SK-N-SH treated with all-trans-retinoic acid at 6 μM for 48 hours (cell line): ENCODE measurements at regions not wholly inside any gene's neighbourhood (a gene's known extent, or its start where the extent isn't known, plus 50 kb on each side); places are given as distances from the start of the nearest gene placed in this dataset.

Experiments
- ATAC-seq: fragments of 200-7000 bp; cut with Tn5 transposase; 3 replicates; pipeline ENCODE4 v1.9.1; 2020; ENCODE audit warnings: mild to moderate bottlenecking, moderate library complexity
- ARNTL ChIP-seq: fragments of 450-650 bp; formaldehyde crosslinking; IDR thresholded peaks from 2 replicates; pipeline ENCODE4 v1.5.0; 2020; ENCODE audit warnings: low read depth, mild to moderate bottlenecking, moderate library complexity, borderline replicate concordance
- CSDC2 ChIP-seq: fragments of 250-450 bp; sonication (Bioruptor Pico); IDR thresholded peaks from 2 replicates; pipeline ENCODE4 v1.5.0; 2020; ENCODE audit warnings: mild to moderate bottlenecking, moderate library complexity
- ESRRG ChIP-seq: fragments of 250-450 bp; sonication (Bioruptor Pico); IDR thresholded peaks from 2 replicates; pipeline ENCODE4 v1.6.1; 2021; ENCODE audit warnings: mild to moderate bottlenecking
- GLIS3 ChIP-seq: fragments of 250-450 bp; sonication (Bioruptor Pico); IDR thresholded peaks from 2 replicates; pipeline ENCODE4 v1.5.0; 2020; ENCODE audit warnings: mild to moderate bottlenecking, moderate library complexity
- ISL1 ChIP-seq: fragments of 250-450 bp; sonication (Bioruptor Pico); IDR thresholded peaks from 2 replicates; pipeline ENCODE4 v2.1.2; 2022; ENCODE audit warnings: mild to moderate bottlenecking, moderate library complexity
- OSR1 ChIP-seq: fragments of 250-450 bp; sonication (Bioruptor Pico); IDR thresholded peaks from 2 replicates; pipeline ENCODE4 v1.8.0; 2022; ENCODE audit warnings: moderate library complexity, mild to moderate bottlenecking, inconsistent platforms
- PPARA ChIP-seq: fragments of 250-450 bp; sonication (Bioruptor Pico); IDR thresholded peaks from 2 replicates; pipeline ENCODE4 v1.5.0; 2020; ENCODE audit warnings: mild to moderate bottlenecking, borderline replicate concordance
- RARB ChIP-seq: fragments of 250-450 bp; sonication (Bioruptor Pico); IDR thresholded peaks from 2 replicates; pipeline ENCODE4 v1.8.0; 2021; ENCODE audit warnings: mild to moderate bottlenecking, moderate library complexity
- SNAI2 ChIP-seq: fragments of 250-450 bp; sonication (Bioruptor Pico); IDR thresholded peaks from 2 replicates; pipeline ENCODE4 v1.5.0; 2020; ENCODE audit warnings: mild to moderate bottlenecking, moderate library complexity
- TCF4 ChIP-seq: fragments of 250-450 bp; sonication (Bioruptor Pico); IDR thresholded peaks from 2 replicates; pipeline ENCODE4 v1.8.0; 2021; ENCODE audit warnings: mild to moderate bottlenecking, moderate library complexity, borderline replicate concordance
- TOX ChIP-seq: fragments of 250-450 bp; sonication (Bioruptor Pico); IDR thresholded peaks from 2 replicates; pipeline ENCODE4 v1.8.0; 2021; ENCODE audit warnings: mild to moderate bottlenecking, moderate library complexity, borderline replicate concordance
- ZC3H10 ChIP-seq: fragments of 250-450 bp; sonication (Bioruptor Pico); IDR thresholded peaks from 2 replicates; pipeline ENCODE4 v1.5.1; 2021; ENCODE audit warnings: mild to moderate bottlenecking, moderate library complexity
- ZFP3 ChIP-seq: fragments of 250-450 bp; sonication (Bioruptor Pico); IDR thresholded peaks from 2 replicates; pipeline ENCODE4 v1.5.0; 2020; ENCODE audit warnings: mild to moderate bottlenecking, moderate library complexity
- ZFP30 ChIP-seq: fragments of 450-650 bp; formaldehyde crosslinking; IDR thresholded peaks from 2 replicates; pipeline ENCODE4 v1.5.0; 2022; ENCODE audit warnings: mild to moderate bottlenecking, moderate library complexity
- ZNF565 ChIP-seq: fragments of 450-650 bp; formaldehyde crosslinking; conservative IDR thresholded peaks from 2 replicates; pipeline ENCODE4 v1.5.0; 2020; ENCODE audit warnings: low read depth, mild to moderate bottlenecking, moderate library complexity
- ZNF70 ChIP-seq: fragments of 450-650 bp; formaldehyde crosslinking; IDR thresholded peaks from 2 replicates; pipeline ENCODE4 v1.5.0; 2020; ENCODE audit warnings: mild to moderate bottlenecking, moderate library complexity
- ZNF8 ChIP-seq: fragments of 450-650 bp; formaldehyde crosslinking; IDR thresholded peaks from 2 replicates; pipeline ENCODE4 v1.5.0; 2020; ENCODE audit warnings: mild to moderate bottlenecking, moderate library complexity
- TF ChIP-seq, protein P1 (sequence below): fragments of 250-450 bp; sonication (Bioruptor Pico); IDR thresholded peaks from 2 replicates; pipeline ENCODE4 v1.5.0; 2020; ENCODE audit warnings: mild to moderate bottlenecking, moderate library complexity
- TF ChIP-seq, protein P2 (sequence below): fragments of 250-450 bp; sonication (Bioruptor Pico); IDR thresholded peaks from 2 replicates; pipeline ENCODE4 v1.5.1; 2020; ENCODE audit warnings: low read depth, mild to moderate bottlenecking, moderate library complexity
- TF ChIP-seq, protein P3 (sequence below): fragments of 250-450 bp; sonication (Bioruptor Pico); IDR thresholded peaks from 2 replicates; pipeline ENCODE4 v1.8.0; 2021; ENCODE audit warnings: low read depth, mild to moderate bottlenecking, moderate library complexity, borderline replicate concordance
- TF ChIP-seq, protein P4 (sequence below): fragments of 250-450 bp; sonication (Bioruptor Pico); IDR thresholded peaks from 2 replicates; pipeline ENCODE4 v1.5.1; 2021; ENCODE audit warnings: mild to moderate bottlenecking, moderate library complexity

DNA sequence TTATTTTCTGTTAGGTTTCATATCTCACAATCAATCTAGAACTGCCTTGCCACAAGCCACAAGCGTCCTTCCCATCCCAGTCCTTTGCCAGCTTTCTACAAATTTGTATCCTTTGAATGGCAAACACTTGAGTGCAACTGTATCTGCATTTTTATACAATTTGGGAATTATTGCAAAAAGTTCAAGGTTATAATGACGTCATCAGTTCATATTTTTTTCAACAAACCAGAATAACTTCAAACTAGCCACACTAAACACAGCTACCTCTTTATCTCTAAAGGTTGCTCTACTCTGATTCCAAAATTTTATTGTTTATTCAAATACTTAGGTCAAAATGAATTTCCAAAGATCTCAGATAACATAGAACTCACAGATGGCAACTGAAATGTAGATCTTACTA, 877.1 kb downstream of the TMEM182 start:
- TF ChIP-seq, protein P1, sequence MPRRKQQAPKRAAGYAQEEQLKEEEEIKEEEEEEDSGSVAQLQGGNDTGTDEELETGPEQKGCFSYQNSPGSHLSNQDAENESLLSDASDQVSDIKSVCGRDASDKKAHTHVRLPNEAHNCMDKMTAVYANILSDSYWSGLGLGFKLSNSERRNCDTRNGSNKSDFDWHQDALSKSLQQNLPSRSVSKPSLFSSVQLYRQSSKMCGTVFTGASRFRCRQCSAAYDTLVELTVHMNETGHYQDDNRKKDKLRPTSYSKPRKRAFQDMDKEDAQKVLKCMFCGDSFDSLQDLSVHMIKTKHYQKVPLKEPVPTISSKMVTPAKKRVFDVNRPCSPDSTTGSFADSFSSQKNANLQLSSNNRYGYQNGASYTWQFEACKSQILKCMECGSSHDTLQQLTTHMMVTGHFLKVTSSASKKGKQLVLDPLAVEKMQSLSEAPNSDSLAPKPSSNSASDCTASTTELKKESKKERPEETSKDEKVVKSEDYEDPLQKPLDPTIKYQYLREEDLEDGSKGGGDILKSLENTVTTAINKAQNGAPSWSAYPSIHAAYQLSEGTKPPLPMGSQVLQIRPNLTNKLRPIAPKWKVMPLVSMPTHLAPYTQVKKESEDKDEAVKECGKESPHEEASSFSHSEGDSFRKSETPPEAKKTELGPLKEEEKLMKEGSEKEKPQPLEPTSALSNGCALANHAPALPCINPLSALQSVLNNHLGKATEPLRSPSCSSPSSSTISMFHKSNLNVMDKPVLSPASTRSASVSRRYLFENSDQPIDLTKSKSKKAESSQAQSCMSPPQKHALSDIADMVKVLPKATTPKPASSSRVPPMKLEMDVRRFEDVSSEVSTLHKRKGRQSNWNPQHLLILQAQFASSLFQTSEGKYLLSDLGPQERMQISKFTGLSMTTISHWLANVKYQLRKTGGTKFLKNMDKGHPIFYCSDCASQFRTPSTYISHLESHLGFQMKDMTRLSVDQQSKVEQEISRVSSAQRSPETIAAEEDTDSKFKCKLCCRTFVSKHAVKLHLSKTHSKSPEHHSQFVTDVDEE (CRISPR knock-in tag) = no peak
- TF ChIP-seq PPARA (CRISPR knock-in tag) (no peak), ARNTL (CRISPR knock-in tag) (no peak), ZFP30 (CRISPR knock-in tag) (no peak), CSDC2 (CRISPR knock-in tag) (no peak), ZFP3 (CRISPR knock-in tag) (no peak), ZC3H10 (no peak), ISL1 (CRISPR knock-in tag) (no peak)
- TF ChIP-seq, protein P2, sequence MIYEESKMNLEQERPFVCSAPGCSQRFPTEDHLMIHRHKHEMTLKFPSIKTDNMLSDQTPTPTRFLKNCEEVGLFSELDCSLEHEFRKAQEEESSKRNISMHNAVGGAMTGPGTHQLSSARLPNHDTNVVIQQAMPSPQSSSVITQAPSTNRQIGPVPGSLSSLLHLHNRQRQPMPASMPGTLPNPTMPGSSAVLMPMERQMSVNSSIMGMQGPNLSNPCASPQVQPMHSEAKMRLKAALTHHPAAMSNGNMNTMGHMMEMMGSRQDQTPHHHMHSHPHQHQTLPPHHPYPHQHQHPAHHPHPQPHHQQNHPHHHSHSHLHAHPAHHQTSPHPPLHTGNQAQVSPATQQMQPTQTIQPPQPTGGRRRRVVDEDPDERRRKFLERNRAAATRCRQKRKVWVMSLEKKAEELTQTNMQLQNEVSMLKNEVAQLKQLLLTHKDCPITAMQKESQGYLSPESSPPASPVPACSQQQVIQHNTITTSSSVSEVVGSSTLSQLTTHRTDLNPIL (CRISPR knock-in tag) = no peak
- no peak for ATAC-seq

DNA sequence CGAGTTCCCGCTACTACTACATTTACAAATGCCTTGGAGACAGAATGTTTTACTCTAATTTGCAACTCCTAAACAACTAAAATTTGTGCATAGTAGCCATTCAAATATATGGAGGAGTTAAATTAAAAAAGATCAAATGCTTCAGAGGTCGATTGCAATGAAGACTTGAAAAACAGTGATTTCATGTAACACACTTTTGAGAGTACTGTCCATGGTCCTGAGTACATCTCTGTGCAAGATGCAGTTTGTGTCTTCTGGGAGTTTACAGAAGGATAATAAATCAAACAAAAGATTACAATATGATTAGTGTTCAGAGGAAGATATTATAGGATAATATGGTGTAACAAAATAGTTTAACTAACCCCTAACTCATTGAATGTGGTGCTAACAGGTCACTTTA, 894.7 kb downstream of the TMEM182 start:
- no peak for ATAC-seq
- TF ChIP-seq, protein P3, sequence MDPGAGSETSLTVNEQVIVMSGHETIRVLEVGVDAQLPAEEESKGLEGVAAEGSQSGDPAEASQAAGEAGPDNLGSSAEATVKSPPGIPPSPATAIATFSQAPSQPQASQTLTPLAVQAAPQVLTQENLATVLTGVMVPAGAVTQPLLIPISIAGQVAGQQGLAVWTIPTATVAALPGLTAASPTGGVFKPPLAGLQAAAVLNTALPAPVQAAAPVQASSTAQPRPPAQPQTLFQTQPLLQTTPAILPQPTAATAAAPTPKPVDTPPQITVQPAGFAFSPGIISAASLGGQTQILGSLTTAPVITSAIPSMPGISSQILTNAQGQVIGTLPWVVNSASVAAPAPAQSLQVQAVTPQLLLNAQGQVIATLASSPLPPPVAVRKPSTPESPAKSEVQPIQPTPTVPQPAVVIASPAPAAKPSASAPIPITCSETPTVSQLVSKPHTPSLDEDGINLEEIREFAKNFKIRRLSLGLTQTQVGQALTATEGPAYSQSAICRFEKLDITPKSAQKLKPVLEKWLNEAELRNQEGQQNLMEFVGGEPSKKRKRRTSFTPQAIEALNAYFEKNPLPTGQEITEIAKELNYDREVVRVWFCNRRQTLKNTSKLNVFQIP (CRISPR knock-in tag) = no peak
- TF ChIP-seq ZNF70 (no peak), ZFP30 (CRISPR knock-in tag) (no peak), ARNTL (CRISPR knock-in tag) (no peak), ZFP3 (CRISPR knock-in tag) (no peak)
- TF ChIP-seq, protein P2 (CRISPR knock-in tag) = no peak
- TF ChIP-seq, all 23 proteins: peak for 0

DNA sequence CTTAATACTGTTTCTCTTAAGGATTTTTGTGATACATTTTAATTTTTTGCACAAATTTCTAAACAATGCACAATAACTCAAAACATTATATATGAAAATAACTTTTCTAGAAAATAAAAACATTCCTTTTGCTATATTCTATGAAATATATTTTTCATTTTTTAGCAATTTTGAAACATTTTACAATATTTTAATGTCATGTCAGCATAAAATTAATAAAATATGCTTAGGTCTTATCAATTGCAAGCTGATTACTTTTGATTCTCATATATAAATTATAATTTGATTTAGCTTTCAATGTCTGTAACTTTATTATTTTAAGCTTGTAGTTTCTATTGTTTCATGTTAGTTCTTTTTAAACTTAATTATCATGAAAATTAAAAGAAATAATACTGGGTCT, 898.7 kb downstream of the TMEM182 start:
- ATAC-seq = no peak
- TF ChIP-seq RARB (CRISPR knock-in tag) (no peak), CSDC2 (CRISPR knock-in tag) (no peak), GLIS3 (no peak), ZNF565 (CRISPR knock-in tag) (no peak), ZFP30 (CRISPR knock-in tag) (no peak), OSR1 (CRISPR knock-in tag) (no peak)
- TF ChIP-seq, protein P2 (CRISPR knock-in tag) = no peak

DNA sequence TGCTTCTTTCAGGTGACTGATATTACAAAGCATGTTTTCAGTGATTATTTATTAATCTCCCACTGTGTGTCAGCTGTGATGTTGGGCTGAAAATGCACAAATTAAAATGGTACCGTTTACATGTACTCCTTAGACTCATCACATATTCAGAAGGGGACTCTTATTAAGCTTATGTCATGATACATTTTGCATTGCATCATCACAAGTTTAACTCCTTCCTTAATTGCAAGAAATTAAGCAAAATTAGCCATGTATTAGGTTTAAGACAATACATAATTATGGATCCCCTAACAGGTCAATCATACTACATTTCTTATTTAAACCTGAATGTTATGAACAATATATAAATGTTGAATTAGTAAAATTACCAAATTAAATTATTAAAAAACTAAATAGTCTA, 899.1 kb downstream of the TMEM182 start:
- no peak for ATAC-seq
- TF ChIP-seq, protein P3 (CRISPR knock-in tag) = no peak
- TF ChIP-seq ZFP3 (CRISPR knock-in tag) (no peak), ZFP30 (CRISPR knock-in tag) (no peak), ESRRG (CRISPR knock-in tag) (no peak), TOX (CRISPR knock-in tag) (no peak), ZC3H10 (no peak), TCF4 (CRISPR knock-in tag) (no peak), ZNF8 (CRISPR knock-in tag) (no peak), ISL1 (CRISPR knock-in tag) (no peak), SNAI2 (CRISPR knock-in tag) (no peak)
- TF ChIP-seq, protein P1 (CRISPR knock-in tag) = no peak
- TF ChIP-seq, protein P4, sequence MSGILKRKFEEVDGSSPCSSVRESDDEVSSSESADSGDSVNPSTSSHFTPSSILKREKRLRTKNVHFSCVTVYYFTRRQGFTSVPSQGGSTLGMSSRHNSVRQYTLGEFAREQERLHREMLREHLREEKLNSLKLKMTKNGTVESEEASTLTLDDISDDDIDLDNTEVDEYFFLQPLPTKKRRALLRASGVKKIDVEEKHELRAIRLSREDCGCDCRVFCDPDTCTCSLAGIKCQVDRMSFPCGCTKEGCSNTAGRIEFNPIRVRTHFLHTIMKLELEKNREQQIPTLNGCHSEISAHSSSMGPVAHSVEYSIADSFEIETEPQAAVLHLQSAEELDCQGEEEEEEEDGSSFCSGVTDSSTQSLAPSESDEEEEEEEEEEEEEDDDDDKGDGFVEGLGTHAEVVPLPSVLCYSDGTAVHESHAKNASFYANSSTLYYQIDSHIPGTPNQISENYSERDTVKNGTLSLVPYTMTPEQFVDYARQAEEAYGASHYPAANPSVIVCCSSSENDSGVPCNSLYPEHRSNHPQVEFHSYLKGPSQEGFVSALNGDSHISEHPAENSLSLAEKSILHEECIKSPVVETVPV (CRISPR knock-in tag) = no peak
